Smooth muscle cell (in vitro differentiated cells): ENCODE measurements at regions not wholly inside any gene's neighbourhood (a gene's known extent, or its start where the extent isn't known, plus 50 kb on each side); places are given as distances from the start of the nearest gene placed in this dataset.
"Not testable (repeated sequence)": the region's sequence is repeated elsewhere in the genome, so short reads cannot be mapped to it uniquely, and the experiment has no call there.

Experiments used
- DNase-seq: peaks from one replicate; lab custom pipeline; 2025; ENCODE audit not compliant: unreplicated experiment; lab: John Stamatoyannopoulos, UW
- H2AFZ ChIP-seq: fragments of 200-600 bp; sonication (generic); 2 replicates; pipeline ENCODE4 v1.6.0; 2016; ENCODE audit warnings: antibody characterized with exemption, low read depth, mild to moderate bottlenecking
- H3F3A ChIP-seq: fragments of 200-600 bp; sonication (generic); 2 replicates; pipeline ENCODE4 v1.6.0; 2017; ENCODE audit warnings: antibody characterized with exemption, low read depth
- H3K27ac ChIP-seq: fragments of 200-600 bp; sonication (generic); 2 replicates; pipeline ENCODE4 v1.5.1; 2016; ENCODE audit warnings: low read depth, mild to moderate bottlenecking
- H3K27me3 ChIP-seq: fragments of 200-600 bp; sonication (generic); 2 replicates; pipeline ENCODE4 v1.6.1; 2016; ENCODE audit warnings: low read depth, mild to moderate bottlenecking
- H3K36me3 ChIP-seq: fragments of 200-600 bp; sonication (generic); 2 replicates; pipeline ENCODE4 v1.5.1; 2016; ENCODE audit warnings: low read depth
- H3K4me1 ChIP-seq: fragments of 200-600 bp; sonication (generic); 2 replicates; pipeline ENCODE4 v1.5.1; 2016; ENCODE audit warnings: low read depth
- H3K4me2 ChIP-seq: fragments of 200-600 bp; sonication (generic); 2 replicates; pipeline ENCODE4 v1.6.0; 2016; ENCODE audit warnings: mild to moderate bottlenecking
- H3K4me3 ChIP-seq: fragments of 200-600 bp; sonication (generic); 2 replicates; pipeline ENCODE4 v1.5.1; 2016; ENCODE audit warnings: mild to moderate bottlenecking
- H3K79me2 ChIP-seq: fragments of 200-600 bp; sonication (generic); 2 replicates; pipeline ENCODE4 v1.6.0; 2016; ENCODE audit warnings: low read depth, mild to moderate bottlenecking
- H3K9ac ChIP-seq: fragments of 200-600 bp; sonication (generic); 2 replicates; pipeline ENCODE4 v1.6.0; 2016; ENCODE audit warnings: low read depth
- H3K9me3 ChIP-seq: fragments of 200-600 bp; sonication (generic); replicated peaks from 2 replicates; pipeline ENCODE4 v1.5.1; 2016; ENCODE audit warnings: low read depth
- H4K20me1 ChIP-seq: fragments of 200-600 bp; sonication (generic); 2 replicates; pipeline ENCODE4 v1.6.0; 2016; ENCODE audit warnings: low read depth
- WGBS: methylation state at CpG from one replicate; pipeline ENCODE4 v1.1.7; 2016; ENCODE audit warnings: low lambda C conversion rate; 5-methylcytosine and 5-hydroxymethylcytosine counted together
- TF ChIP-seq, protein P1 (sequence below): fragments of 200-600 bp; sonication (generic); IDR thresholded peaks from 2 replicates; pipeline ENCODE4 v1.5.1; 2017; ENCODE audit warnings: borderline replicate concordance, mild to moderate bottlenecking, antibody characterized with exemption; ENCODE audit not compliant: insufficient read depth, poor library complexity, severe bottlenecking

DNA sequence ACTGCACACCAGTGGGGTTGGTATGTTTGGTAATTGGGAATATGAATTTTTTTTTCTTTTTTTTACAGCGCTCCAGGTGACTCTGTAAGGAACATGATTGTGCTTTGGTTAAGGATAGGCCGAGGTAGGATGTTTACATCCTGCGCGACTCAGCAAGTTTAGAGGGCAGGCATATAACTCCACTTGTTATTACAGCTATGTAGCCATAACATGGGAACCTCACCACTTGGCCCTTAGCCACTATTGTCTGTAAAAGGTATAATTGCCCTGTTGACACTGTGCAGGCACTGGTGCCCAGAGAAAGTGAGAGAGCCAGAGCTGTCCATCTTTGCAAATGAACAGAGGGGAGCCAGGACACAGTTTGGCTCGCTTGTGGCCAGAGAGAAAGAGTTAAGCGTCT lies 172.9 kb downstream of the MCHR2 start:
- Histone ChIP-seq H3K4me3 (no peak overlapping the region), H3K27ac (no peak overlapping the region), H4K20me1 (no peaks in the 10 kb centered on the region), H3K79me2 (no peaks in the 10 kb centered on the region), H2AFZ (no peak overlapping the region), H3K9ac (no peak overlapping the region), H3K9me3 (no peaks in the 10 kb centered on the region), H3F3A (no peaks in the 10 kb centered on the region), H3K36me3 (no peaks in the 10 kb centered on the region), H3K4me1 (peaks cover 6% of the 10 kb centered on the region), H3K27me3 (no peaks in the 10 kb centered on the region), H3K4me2 (no peak overlapping the region)
- DNase-seq, result no peak
- TF ChIP-seq, protein P1, sequence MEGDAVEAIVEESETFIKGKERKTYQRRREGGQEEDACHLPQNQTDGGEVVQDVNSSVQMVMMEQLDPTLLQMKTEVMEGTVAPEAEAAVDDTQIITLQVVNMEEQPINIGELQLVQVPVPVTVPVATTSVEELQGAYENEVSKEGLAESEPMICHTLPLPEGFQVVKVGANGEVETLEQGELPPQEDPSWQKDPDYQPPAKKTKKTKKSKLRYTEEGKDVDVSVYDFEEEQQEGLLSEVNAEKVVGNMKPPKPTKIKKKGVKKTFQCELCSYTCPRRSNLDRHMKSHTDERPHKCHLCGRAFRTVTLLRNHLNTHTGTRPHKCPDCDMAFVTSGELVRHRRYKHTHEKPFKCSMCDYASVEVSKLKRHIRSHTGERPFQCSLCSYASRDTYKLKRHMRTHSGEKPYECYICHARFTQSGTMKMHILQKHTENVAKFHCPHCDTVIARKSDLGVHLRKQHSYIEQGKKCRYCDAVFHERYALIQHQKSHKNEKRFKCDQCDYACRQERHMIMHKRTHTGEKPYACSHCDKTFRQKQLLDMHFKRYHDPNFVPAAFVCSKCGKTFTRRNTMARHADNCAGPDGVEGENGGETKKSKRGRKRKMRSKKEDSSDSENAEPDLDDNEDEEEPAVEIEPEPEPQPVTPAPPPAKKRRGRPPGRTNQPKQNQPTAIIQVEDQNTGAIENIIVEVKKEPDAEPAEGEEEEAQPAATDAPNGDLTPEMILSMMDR, result no peak
- WGBS, result 81% methylated on average over 6 of the region's 6 CpGs

DNA sequence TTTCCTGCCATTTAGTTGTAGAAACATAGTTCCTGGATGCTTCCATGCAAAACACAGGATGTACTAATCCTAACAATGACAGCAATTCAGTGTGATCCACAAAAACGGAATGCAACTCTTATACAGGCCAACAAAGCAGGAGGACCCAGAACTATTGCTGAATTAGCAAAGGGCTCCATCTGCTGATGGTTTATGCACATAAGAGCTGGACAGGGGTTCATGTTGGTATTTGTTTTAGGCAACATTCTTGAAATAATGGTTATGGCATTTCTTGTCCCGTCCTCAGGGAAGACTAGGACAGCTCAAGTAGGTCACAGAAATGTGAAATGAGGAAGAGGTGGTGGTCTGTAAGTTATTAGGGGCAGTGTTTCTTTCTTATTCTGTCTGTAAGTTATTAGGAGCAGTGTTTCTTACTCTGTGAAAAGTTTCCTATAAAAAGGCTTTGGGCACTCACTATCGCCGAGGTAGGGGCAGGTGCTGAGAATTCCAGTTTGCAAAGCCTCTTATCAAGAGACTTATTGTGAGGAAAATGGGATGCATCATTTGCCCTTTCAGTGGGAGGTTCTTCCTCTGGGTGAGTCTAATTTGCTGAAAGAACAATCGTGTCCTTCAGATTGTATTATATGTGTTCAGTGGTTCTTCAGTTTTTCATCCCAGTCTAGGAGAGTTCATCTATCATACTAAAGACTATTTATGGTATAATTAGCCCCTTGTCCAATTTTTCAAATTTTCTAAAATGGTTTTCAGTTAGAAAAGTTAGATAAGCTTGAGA lies 171.1 kb downstream of the MCHR2 start:
- Histone ChIP-seq H2AFZ (peak overlapping the region; percentile 9), H3K27me3 (no peaks in the 10 kb centered on the region), H3K4me2 (peak overlapping the region; percentile 83), H3K9me3 (no peaks in the 10 kb centered on the region), H3F3A (no peaks in the 10 kb centered on the region), H3K36me3 (no peaks in the 10 kb centered on the region), H3K79me2 (no peaks in the 10 kb centered on the region), H3K4me1 (peaks cover 6% of the 10 kb centered on the region), H3K4me3 (peak overlapping the region; percentile 49), H3K27ac (no peak overlapping the region), H4K20me1 (no peaks in the 10 kb centered on the region), H3K9ac (no peak overlapping the region)
- TF ChIP-seq, protein P1, result peak; percentile 46
- WGBS, result 42% methylated on average over 5 of the region's 5 CpGs
- no peak for DNase-seq

DNA sequence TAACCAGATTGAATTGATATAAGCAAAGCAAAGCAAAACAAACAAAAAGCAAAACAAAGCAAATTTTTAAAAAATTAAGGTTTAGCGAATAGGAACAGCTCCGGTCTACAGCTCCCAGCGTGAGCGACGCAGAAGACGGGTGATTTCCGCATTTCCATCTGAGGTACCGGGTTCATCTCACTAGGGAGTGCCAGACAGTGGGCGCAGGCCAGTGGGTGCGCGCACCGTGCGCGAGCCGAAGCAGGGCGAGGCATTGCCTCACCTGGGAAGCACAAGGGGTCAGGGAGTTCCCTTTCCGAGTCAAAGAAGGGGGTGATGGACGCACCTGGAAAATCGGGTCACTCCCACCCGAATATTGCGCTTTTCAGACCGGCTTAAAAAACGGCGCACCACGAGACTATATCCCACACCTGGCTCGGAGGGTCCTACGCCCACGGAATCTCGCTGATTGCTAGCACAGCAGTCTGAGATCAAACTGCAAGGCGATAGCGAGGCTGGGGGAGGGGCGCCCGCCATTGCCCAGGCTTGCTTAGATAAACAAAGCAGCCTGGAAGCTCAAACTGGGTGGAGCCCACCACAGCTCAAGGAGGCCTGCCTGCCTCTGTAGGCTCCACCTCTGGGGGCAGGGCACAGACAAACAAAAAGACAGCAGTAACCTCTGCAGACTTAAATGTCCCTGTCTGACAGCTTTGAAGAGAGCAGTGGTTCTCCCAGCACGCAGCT lies 170.3 kb downstream of the MCHR2 start:
- Histone ChIP-seq H3K4me3 (peak overlapping the region; percentile 49), H2AFZ (peak overlapping the region; percentile 9), H3K4me2 (peak overlapping the region; percentile 83)
- H3K27me3 ChIP-seq, H3K4me1 ChIP-seq, DNase-seq, H3K27ac ChIP-seq, H3K79me2 ChIP-seq, H3F3A ChIP-seq, H4K20me1 ChIP-seq, H3K9me3 ChIP-seq, H3K9ac ChIP-seq, H3K36me3 ChIP-seq: not testable (repeated sequence)
- 25% methylated on average over 10 of the region's 34 CpGs for WGBS

DNA sequence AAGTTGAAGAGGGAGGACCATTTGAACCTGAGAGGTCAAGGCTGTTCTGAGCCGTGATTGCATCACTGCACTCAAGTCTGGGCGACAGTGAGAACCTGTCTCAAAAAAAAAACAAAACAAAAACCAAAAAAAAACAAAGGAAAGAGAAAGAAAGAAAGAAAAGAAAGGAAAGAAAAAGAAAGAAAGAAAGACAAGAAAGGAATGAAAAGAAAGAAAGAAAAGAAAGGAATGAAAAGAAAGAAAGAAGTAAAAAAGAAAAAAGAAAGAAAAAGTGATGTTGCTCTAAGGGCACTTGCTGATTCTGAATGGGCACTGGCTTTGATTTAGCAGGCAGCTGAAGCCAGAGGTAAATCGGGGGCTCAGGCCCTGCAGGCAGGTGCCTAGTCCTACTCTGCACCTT lies 161.0 kb downstream of the MCHR2 start:
- TF ChIP-seq, protein P1, result no peak
- WGBS, result 92% methylated on average over 3 of the region's 3 CpGs
- no peak for DNase-seq

More for the DNA sequence above, 161.0 kb downstream of the MCHR2 start:
- no peak overlapping the region for H3K4me3 ChIP-seq
- H3K4me1 ChIP-seq, result no peaks in the 10 kb centered on the region
- no peaks in the 10 kb centered on the region for H3F3A ChIP-seq
- no peaks in the 10 kb centered on the region for H4K20me1 ChIP-seq
- H3K79me2 ChIP-seq, result no peaks in the 10 kb centered on the region
- no peaks in the 10 kb centered on the region for H3K36me3 ChIP-seq
- H3K9ac ChIP-seq, result no peak overlapping the region
- H3K4me2 ChIP-seq, result no peak overlapping the region
- H2AFZ ChIP-seq, result no peak overlapping the region
- H3K9me3 ChIP-seq, result no peaks in the 10 kb centered on the region
- no peaks in the 10 kb centered on the region for H3K27me3 ChIP-seq
- H3K27ac ChIP-seq, result no peak overlapping the region
